HG03342 (cell line): ENCODE measurements at regions not wholly inside any gene's neighbourhood (a gene's known extent, or its start where the extent isn't known, plus 50 kb on each side); places are given as distances from the start of the nearest gene placed in this dataset.

ENCODE experiments used
- ATAC-seq: cut with Tn5 transposase; IDR thresholded peaks from one replicate; pipeline ENCODE4 v1.9.1; 2021; ENCODE audit warnings: mild to moderate bottlenecking, moderate library complexity; ENCODE audit not compliant: unreplicated experiment

DNA sequence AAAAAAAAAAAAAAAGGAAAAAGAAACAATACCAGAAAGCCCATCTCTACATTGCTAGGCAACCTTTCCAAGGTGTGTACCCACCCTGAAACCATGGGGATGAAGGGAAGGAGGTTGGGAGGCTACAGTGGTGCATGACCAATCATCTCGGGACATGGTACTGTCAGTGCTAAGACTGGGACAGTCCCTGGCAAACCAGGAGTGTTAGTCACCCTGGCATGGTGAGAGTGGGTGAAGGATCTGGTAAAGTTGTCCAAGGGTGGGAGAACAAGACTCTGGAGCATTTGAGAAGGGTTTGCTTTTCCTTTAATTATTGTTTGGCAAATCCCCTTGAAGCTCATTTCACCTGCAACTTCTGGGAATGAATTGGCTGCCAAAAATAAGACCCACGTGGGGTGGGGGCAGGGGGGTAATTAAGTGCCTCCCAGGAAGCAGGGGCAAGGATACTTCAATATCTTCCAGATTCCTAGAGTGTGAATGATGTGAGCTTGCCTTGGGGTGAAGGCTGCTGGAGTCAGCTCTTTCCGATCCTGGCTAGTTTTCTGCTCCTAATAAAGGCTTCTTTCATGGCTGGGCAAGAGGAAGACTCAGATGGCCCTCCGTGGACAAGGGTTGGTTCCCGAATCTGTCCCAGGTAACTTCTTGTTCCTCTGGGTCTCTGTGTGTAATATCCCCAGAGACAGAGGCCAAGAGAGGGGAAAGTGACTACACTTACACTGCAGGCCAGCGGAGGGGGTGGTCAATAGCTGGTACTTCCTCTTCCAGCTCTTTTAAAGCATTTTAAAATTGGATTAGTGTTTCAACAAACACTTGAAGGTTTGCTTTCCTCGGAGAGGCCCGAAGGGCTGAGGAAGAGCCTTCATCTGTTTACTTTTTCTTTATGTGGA lies 61.6 kb upstream of the SPRY4 start:
- no peak for ATAC-seq

DNA sequence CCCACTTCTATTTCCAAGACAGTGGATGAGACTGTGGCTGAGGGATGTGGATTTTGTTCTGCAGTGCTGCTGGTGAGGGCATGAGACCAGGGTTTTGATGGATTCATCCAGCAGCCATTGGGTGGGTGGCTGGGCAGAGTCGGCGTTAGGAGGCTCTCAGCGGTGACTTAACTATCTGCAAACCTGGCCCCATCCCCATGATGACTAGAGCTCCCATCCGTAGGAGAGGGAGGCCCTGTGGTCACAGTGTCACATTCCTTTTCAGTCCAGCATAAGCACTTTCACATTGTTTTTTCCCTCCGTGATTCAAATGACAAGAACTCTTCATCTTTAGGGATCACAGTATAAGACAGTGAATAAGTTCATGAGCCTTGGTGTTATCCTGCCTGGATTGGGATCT lies 60.4 kb upstream of the SPRY4 start:
- ATAC-seq, result no peak

DNA sequence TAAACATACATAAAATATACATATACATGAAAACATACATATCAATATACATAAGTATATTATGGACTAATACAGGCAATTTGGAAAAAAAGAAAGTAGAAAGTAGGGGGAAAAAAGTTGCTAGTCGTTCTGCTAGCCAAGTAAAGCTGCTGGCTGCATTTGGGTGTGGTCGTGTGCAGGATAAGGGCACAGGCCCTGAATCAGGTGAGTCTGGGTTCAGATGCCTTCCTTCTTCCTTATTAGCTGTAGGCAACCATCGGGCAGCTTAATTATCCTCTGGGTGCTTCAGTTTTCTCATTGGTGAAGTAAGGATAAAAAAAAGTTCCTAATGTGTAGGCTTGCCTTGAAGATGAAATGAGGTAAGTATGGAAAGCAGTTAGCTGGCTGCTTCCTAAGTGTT lies 59.2 kb upstream of the SPRY4 start:
- ATAC-seq, result no peak

DNA sequence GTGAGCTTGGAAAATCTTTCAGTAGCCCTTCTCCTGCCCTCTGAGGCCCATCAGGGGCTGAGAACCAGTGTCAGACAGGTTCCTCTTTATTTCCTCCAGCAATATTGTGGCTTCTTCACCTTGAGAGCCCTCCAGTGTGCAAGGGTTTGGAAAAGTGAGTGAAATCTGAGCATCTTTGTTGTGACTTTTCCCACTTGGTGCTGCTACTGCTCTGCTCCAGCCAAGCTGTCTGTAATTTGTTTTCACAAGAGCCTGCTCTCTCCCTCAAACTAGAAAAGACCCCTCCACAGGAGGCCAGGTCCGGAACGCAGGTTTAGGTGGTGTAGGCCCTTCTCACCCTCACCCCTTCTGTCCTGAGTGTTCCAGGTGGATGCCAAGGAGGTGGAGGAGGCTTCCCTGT lies 57.4 kb upstream of the SPRY4 start:
- no peak for ATAC-seq

DNA sequence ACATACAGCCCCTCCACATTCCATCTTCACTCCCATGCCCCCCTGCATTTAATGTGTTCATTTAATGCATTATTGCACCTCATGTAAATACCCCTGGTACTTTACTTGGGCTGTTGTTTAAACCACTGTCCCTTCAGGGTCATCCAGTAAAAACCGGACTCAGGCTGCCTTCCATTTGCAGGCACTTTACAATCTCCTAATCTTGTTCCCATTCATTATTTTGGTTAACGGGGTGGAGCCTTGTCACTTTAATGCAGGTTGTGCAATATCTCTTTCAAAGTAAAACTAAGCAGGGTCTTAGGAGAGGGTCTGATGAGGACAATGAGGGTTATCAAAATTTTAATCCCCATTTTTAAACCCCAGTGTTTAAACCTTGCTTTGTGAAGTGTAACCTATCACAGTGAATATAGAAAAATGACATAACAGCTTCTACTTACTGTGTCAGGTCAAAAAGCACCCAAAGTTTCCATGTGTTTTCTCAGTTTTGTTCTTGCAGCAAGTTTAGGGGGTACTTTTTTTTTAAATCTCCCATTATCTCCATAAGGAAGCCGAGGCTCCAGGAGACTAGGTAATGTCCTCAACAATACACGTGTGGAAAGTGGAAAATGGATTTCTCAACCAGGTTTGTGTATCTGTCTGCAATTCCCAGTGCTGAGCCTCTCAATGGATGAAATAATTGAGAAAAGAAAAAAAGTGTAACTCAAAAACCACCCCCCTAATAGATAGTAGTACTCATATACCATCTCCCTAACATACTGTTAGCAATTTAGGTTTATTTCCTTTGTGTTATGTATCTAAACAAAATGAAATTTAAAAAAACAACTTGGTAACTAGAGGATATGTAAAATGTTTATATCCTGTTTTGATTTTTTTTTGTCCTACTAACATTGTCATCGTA lies 54.2 kb upstream of the SPRY4 start:
- ATAC-seq, result no peak

DNA sequence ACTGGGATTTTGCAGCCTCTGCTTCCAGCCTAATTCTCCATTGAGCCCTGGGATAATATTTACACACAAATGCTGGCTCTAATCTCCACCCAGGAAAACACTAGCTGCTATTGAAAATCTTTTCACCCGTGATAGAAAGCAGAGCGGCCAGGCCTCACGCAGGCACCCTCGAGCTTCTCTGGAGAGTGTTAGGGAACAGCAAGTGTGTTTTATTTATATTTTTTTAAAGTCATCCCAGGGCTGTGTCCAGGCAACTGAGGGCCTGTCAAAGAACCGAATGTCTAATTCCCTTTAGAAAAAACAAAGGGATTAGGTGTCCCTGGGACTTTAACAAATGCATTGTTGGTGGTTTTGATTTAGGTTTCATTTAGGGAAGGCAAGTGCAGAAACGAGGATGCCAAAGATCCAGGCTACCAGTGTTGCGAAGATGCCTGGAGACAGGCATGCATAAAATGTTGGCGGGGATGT lies 51.2 kb upstream of the SPRY4 start:
- no peak for ATAC-seq
